Peyer's patch (tissue), 4 donors: ENCODE measurements at regions not wholly inside any gene's neighbourhood (a gene's known extent, or its start where the extent isn't known, plus 50 kb on each side); places are given as distances from the start of the nearest gene placed in this dataset.
"Not testable (repeated sequence)": the region's sequence is repeated elsewhere in the genome, so short reads cannot be mapped to it uniquely, and the experiment has no call there.

Experiments
- DNase-seq, 3 donors: peaks; one replicate each; pipeline ENCODE4 v3.0.0-alpha.2; 2017 to 2019
- H3K27ac ChIP-seq, 4 donors: fragments of 200-600 bp; sonication (generic); one replicate each; pipeline ENCODE4 v1.5.1; 2016 to 2019
- H3K27me3 ChIP-seq, 2 donors: fragments of 200-600 bp; sonication (generic); one replicate each; pipeline ENCODE4 v1.5.1; 2019
- H3K36me3 ChIP-seq, 3 donors: fragments of 200-600 bp; sonication (generic); one replicate each; pipeline ENCODE4 v1.5.1; 2016 to 2019
- H3K4me1 ChIP-seq, 4 donors: fragments of 200-600 bp; sonication (generic); one replicate each; pipeline ENCODE4 v1.5.1; 2016 to 2019
- H3K4me3 ChIP-seq, 4 donors: fragments of 200-600 bp; sonication (generic); 1 replicate in 3 of 4; 2 replicates in 1 of 4; pipeline ENCODE4 v1.5.1; 2016 to 2019; ENCODE audit warnings: mild to moderate bottlenecking in 1 of 4
- H3K9me3 ChIP-seq, 4 donors: fragments of 200-600 bp; sonication (generic); one replicate each; pipeline ENCODE4 v1.5.1; 2016 to 2019; ENCODE audit warnings: mild to moderate bottlenecking in 1 of 4
- CTCF ChIP-seq, 6 experiments: fragments of 450-650 bp in 4 of 6; fragments of 200-600 bp in 2 of 6; sonication (generic) in 1 of 6; IDR thresholded peaks; one replicate each; pipeline ENCODE4 v1.5.1; 2017 to 2019; ENCODE audit warnings: antibody characterized with exemption in 6 of 6, mild to moderate bottlenecking in 3 of 6, moderate library complexity in 1 of 6
- POLR2A ChIP-seq, 2 donors: fragments of 450-650 bp; IDR thresholded peaks; one replicate each; pipeline ENCODE4 v1.5.1; 2017; ENCODE audit warnings: antibody characterized with exemption in 2 of 2, mild to moderate bottlenecking in 2 of 2, moderate library complexity in 2 of 2

- no peak overlapping the region for H3K4me3 ChIP-seq
- TF ChIP-seq CTCF (IDR thresholded peaks at IDR 0.05) (no peak), POLR2A (IDR thresholded peaks at IDR 0.05) (no peak)
- DNase-seq = no peak
- H3K36me3 ChIP-seq = no peaks in the 10 kb centered on the region
- peaks cover 0 to 8% (median 0%) of the 10 kb centered on the region in 4 donors for H3K4me1 ChIP-seq
- H3K27ac ChIP-seq = no peak overlapping the region
- H3K9me3 ChIP-seq = no peaks in the 10 kb centered on the region
- no peaks in the 10 kb centered on the region for H3K27me3 ChIP-seq
Observed at GRCh38 chr14:22282417-22282816, 306.6 kb downstream of the DAD1 start.

GRCh38 chr14:22281447-22281874, 307.6 kb downstream of the DAD1 start:
- not testable (repeated sequence) for H3K27ac ChIP-seq, H3K27me3 ChIP-seq, H3K4me1 ChIP-seq, DNase-seq, H3K36me3 ChIP-seq, H3K9me3 ChIP-seq, H3K4me3 ChIP-seq

- Histone ChIP-seq H3K4me3 (no peak overlapping the region), H3K4me1 (peaks cover 0 to 8% (median 0%) of the 10 kb centered on the region in 4 donors), H3K27ac (no peak overlapping the region), H3K36me3 (no peaks in the 10 kb centered on the region), H3K9me3 (no peaks in the 10 kb centered on the region), H3K27me3 (no peaks in the 10 kb centered on the region)
- no peak for TF ChIP-seq POLR2A (IDR thresholded peaks at IDR 0.05)
- TF ChIP-seq CTCF (IDR thresholded peaks at IDR 0.05) = no peak
- no peak for DNase-seq
Observed at GRCh38 chr14:22280497-22281316, 308.3 kb downstream of the DAD1 start.

GRCh38 chr14:22276913-22277816, 311.9 kb downstream of the DAD1 start:
- no peaks in the 10 kb centered on the region for H3K27me3 ChIP-seq
- no peak overlapping the region for H3K27ac ChIP-seq
- no peak for DNase-seq
- no peak overlapping the region for H3K4me3 ChIP-seq
- peaks cover 0 to 7% (median 0%) of the 10 kb centered on the region in 4 donors for H3K4me1 ChIP-seq
- H3K9me3 ChIP-seq = no peaks in the 10 kb centered on the region
- H3K36me3 ChIP-seq = no peaks in the 10 kb centered on the region
- TF ChIP-seq POLR2A (IDR thresholded peaks at IDR 0.05) = no peak
- TF ChIP-seq CTCF (IDR thresholded peaks at IDR 0.05) = peak in 4 of 6 experiments; percentile 35 to 56 (median 48)

- no peak for DNase-seq
- no peak overlapping the region for H3K4me3 ChIP-seq
- H3K4me1 ChIP-seq = no peaks in the 10 kb centered on the region
- TF ChIP-seq CTCF (IDR thresholded peaks at IDR 0.05) (no peak), POLR2A (IDR thresholded peaks at IDR 0.05) (no peak)
- no peaks in the 10 kb centered on the region for H3K27me3 ChIP-seq
- no peaks in the 10 kb centered on the region for H3K36me3 ChIP-seq
- no peak overlapping the region for H3K27ac ChIP-seq
- no peaks in the 10 kb centered on the region for H3K9me3 ChIP-seq
Observed at GRCh38 chr14:22271838-22272799, 316.9 kb downstream of the DAD1 start.
